Tibial nerve (tissue), 4 donors: ENCODE measurements at regions not wholly inside any gene's neighbourhood (a gene's known extent, or its start where the extent isn't known, plus 50 kb on each side); places are given as distances from the start of the nearest gene placed in this dataset.

Experiments
- DNase-seq, 2 donors: peaks; one replicate each; pipeline ENCODE4 v3.0.0-alpha.2; 2019; ENCODE audit warnings: low spot score in 2 of 2
- H3K27ac ChIP-seq, 4 donors: fragments of 200-600 bp; sonication (generic) in 3 of 4; one replicate each; pipeline ENCODE4 v1.5.1; 2017 to 2019; ENCODE audit warnings: mild to moderate bottlenecking in 1 of 4
- H3K27me3 ChIP-seq, 2 donors: fragments of 200-600 bp; sonication (generic) in 1 of 2; one replicate each; pipeline versions ENCODE4 v1.5.1 to v1.6.0; 2017 to 2019
- H3K36me3 ChIP-seq, 3 donors: fragments of 200-600 bp; sonication (generic); one replicate each; pipeline ENCODE4 v1.5.1; 2018 to 2019
- H3K4me1 ChIP-seq, 4 donors: fragments of 200-600 bp; sonication (generic) in 3 of 4; one replicate each; pipeline ENCODE4 v1.5.1; 2017 to 2019
- H3K4me3 ChIP-seq, 4 donors: fragments of 200-600 bp; sonication (generic) in 3 of 4; one replicate each; pipeline ENCODE4 v1.5.1; 2017 to 2019; ENCODE audit warnings: mild to moderate bottlenecking in 1 of 4, moderate library complexity in 1 of 4
- H3K9me3 ChIP-seq, 4 donors: fragments of 200-600 bp; sonication (generic) in 3 of 4; one replicate each; pipeline ENCODE4 v1.5.1; 2017 to 2019
- CTCF ChIP-seq, 5 experiments: fragments of 200-600 bp in 3 of 5; fragments of 450-650 bp in 2 of 5; sonication (generic) in 3 of 5; IDR thresholded peaks; one replicate each; pipeline ENCODE4 v1.5.1; 2016 to 2019; ENCODE audit warnings: antibody characterized with exemption in 5 of 5, mild to moderate bottlenecking in 3 of 5, moderate library complexity in 2 of 5
- EP300 ChIP-seq, 2 donors: sonication (generic); formaldehyde crosslinking; IDR thresholded peaks; one replicate each; pipeline ENCODE4 v1.6.1; 2017; ENCODE audit warnings: antibody characterized with exemption in 2 of 2, mild to moderate bottlenecking in 1 of 2
- POLR2A ChIP-seq, 2 donors: fragments of 450-650 bp; IDR thresholded peaks; one replicate each; pipeline ENCODE4 v1.6.1; 2017; ENCODE audit warnings: antibody characterized with exemption in 2 of 2, mild to moderate bottlenecking in 2 of 2, moderate library complexity in 2 of 2
- WGBS, 2 donors: methylation state at CpG; one replicate each; pipeline ENCODE4 v1.1.5; 2018; 5-methylcytosine and 5-hydroxymethylcytosine counted together

GRCh38 chr5:39674209-39675082 lies 249.7 kb upstream of the DAB2 start:
- Histone ChIP-seq H3K36me3 (no peaks in the 10 kb centered on the region), H3K4me3 (no peak overlapping the region), H3K4me1 (no peaks in the 10 kb centered on the region), H3K27me3 (no peaks in the 10 kb centered on the region), H3K9me3 (no peaks in the 10 kb centered on the region), H3K27ac (no peak overlapping the region)
- no peak for DNase-seq
- WGBS, 2 donors = 67 to 74% methylated on average over 2 of the region's 2 CpGs
- TF ChIP-seq EP300 (IDR thresholded peaks at IDR 0.05) (no peak), CTCF (IDR thresholded peaks at IDR 0.05) (no peak), POLR2A (IDR thresholded peaks at IDR 0.05) (no peak)

GRCh38 chr5:39671561-39671961 lies 246.8 kb upstream of the DAB2 start:
- TF ChIP-seq CTCF (IDR thresholded peaks at IDR 0.05) = no peak
- no peak for TF ChIP-seq EP300 (IDR thresholded peaks at IDR 0.05)
- no peak for TF ChIP-seq POLR2A (IDR thresholded peaks at IDR 0.05)
- Histone ChIP-seq H3K27ac (no peak overlapping the region), H3K36me3 (no peaks in the 10 kb centered on the region), H3K4me3 (no peak overlapping the region), H3K27me3 (no peaks in the 10 kb centered on the region), H3K9me3 (no peaks in the 10 kb centered on the region), H3K4me1 (no peaks in the 10 kb centered on the region)
- no peak for DNase-seq
- 37 to 41% methylated on average over 1 of the region's 1 CpG for WGBS, 2 donors

DNA sequence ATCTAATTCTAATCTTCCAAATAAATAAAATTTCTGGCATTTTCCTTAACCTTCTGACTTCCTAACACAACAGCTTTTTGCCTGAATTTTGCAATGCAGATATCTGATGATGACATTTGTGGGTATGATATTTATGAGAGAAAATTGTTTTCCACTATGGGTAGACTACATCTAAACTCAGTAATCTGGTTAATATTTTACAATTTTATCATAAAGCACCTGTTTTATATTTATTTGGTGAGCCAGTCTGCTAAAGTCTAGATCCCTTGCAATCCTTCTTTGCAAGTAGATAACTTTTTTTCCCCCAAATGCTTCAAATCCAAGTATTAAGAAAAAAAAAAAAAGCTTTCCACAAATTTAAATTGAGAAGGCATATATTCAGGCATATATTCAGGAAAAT lies 246.2 kb upstream of the DAB2 start:
- TF ChIP-seq EP300 (IDR thresholded peaks at IDR 0.05) (no peak), POLR2A (IDR thresholded peaks at IDR 0.05) (no peak), CTCF (IDR thresholded peaks at IDR 0.05) (no peak)
- Histone ChIP-seq H3K36me3 (no peaks in the 10 kb centered on the region), H3K9me3 (no peaks in the 10 kb centered on the region), H3K4me3 (no peak overlapping the region), H3K4me1 (no peaks in the 10 kb centered on the region), H3K27ac (no peak overlapping the region), H3K27me3 (no peaks in the 10 kb centered on the region)
- DNase-seq = no peak

GRCh38 chr5:39670391-39670790 lies 245.6 kb upstream of the DAB2 start:
- Histone ChIP-seq H3K4me3 (no peak overlapping the region), H3K27ac (no peak overlapping the region), H3K27me3 (no peaks in the 10 kb centered on the region), H3K9me3 (peaks cover 0 to under 1% (median 0%) of the 10 kb centered on the region in 4 donors), H3K4me1 (no peaks in the 10 kb centered on the region), H3K36me3 (no peaks in the 10 kb centered on the region)
- DNase-seq = no peak
- TF ChIP-seq POLR2A (IDR thresholded peaks at IDR 0.05) (no peak), CTCF (IDR thresholded peaks at IDR 0.05) (no peak), EP300 (IDR thresholded peaks at IDR 0.05) (no peak)
- 88 to 92% methylated on average over 6 of the region's 6 CpGs for WGBS, 2 donors

DNA sequence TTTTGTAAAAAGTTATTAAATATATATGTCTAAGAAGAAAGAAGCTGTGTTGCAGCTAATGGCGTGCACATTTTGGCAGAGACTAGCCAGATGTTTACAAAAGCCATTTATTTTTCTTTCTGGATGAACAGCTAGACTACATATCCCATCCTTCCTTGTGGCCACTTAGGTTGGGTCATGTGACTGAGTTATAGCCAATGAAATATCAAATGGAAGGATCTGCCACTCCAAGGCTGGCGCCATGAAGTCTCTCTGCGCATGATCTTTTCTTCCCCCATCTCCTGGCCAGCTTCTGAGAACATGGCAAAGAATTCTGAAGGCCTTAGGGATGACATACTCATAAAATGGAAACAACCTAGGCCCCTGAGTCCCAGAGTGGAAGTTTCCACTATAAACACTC lies 244.2 kb upstream of the DAB2 start:
- Histone ChIP-seq H3K9me3 (peaks cover 0 to 5% (median 0%) of the 10 kb centered on the region in 4 donors), H3K36me3 (no peaks in the 10 kb centered on the region), H3K4me1 (no peaks in the 10 kb centered on the region), H3K27ac (no peak overlapping the region), H3K27me3 (no peaks in the 10 kb centered on the region), H3K4me3 (no peak overlapping the region)
- no peak for TF ChIP-seq EP300 (IDR thresholded peaks at IDR 0.05)
- TF ChIP-seq POLR2A (IDR thresholded peaks at IDR 0.05) = no peak
- no peak for TF ChIP-seq CTCF (IDR thresholded peaks at IDR 0.05)
- 91 to 98% methylated on average over 3 of the region's 3 CpGs for WGBS, 2 donors
- DNase-seq = no peak
